C4-2B (cell line): ENCODE measurements at regions not wholly inside any gene's neighbourhood (a gene's known extent, or its start where the extent isn't known, plus 50 kb on each side); places are given as distances from the start of the nearest gene placed in this dataset.
A peak's percentile ranks its signal among the peaks of the same experiment; 100 is the strongest.
"Not testable (repeated sequence)": the region's sequence is repeated elsewhere in the genome, so short reads cannot be mapped to it uniquely, and the experiment has no call there.

Experiments used
- H3K27ac ChIP-seq: fragments of 450-650 bp; 2 replicates; pipeline ENCODE4 v1.5.1; 2017
- CTCF ChIP-seq: fragments of 450-650 bp; conservative IDR thresholded peaks from 2 replicates; pipeline ENCODE4 v1.5.1; 2017; ENCODE audit warnings: mild to moderate bottlenecking
- ZFX ChIP-seq: fragments of 450-650 bp; IDR thresholded peaks from 2 replicates; pipeline ENCODE4 v1.6.1; 2017

- H3K27ac ChIP-seq, result no peak overlapping the region
- TF ChIP-seq ZFX (no peak), CTCF (no peak)
Measured at GRCh38 chrX:69431420-69431819, 72.7 kb upstream of the NALF2 start.

GRCh38 chrX:69430785-69431184 is 73.3 kb upstream of the NALF2 start:
- no peak overlapping the region for H3K27ac ChIP-seq
- TF ChIP-seq ZFX, result no peak
- TF ChIP-seq CTCF, result no peak

GRCh38 chrX:69429339-69430015 is 74.6 kb upstream of the NALF2 start:
- TF ChIP-seq CTCF (no peak), ZFX (no peak)
- no peak overlapping the region for H3K27ac ChIP-seq

- no peak overlapping the region for H3K27ac ChIP-seq
- TF ChIP-seq CTCF (no peak), ZFX (no peak)
Measured at GRCh38 chrX:69428216-69428615, 75.9 kb upstream of the NALF2 start.

- TF ChIP-seq ZFX (no peak), CTCF (no peak)
- no peak overlapping the region for H3K27ac ChIP-seq
Measured at GRCh38 chrX:69424910-69425309, 79.2 kb upstream of the NALF2 start.

- TF ChIP-seq ZFX (no peak), CTCF (peak; percentile 67)
- H3K27ac ChIP-seq, result no peak overlapping the region
Measured at GRCh38 chrX:69424161-69424560, 80.0 kb upstream of the NALF2 start.

GRCh38 chrX:69422208-69422607 is 81.9 kb upstream of the NALF2 start:
- H3K27ac ChIP-seq, result not testable (repeated sequence)

- TF ChIP-seq ZFX, result no peak
- TF ChIP-seq CTCF, result no peak
Measured at GRCh38 chrX:69415698-69416097, 88.4 kb upstream of the NALF2 start.

More at GRCh38 chrX:69415698-69416097, 88.4 kb upstream of the NALF2 start:
- H3K27ac ChIP-seq, result no peak overlapping the region
